Left ventricle myocardium inferior (tissue), 1 donor: ENCODE measurements at regions not wholly inside any gene's neighbourhood (a gene's known extent, or its start where the extent isn't known, plus 50 kb on each side); places are given as distances from the start of the nearest gene placed in this dataset.

ENCODE experiments used
- DNase-seq: peaks from one replicate; pipeline ENCODE4 v3.0.0-alpha.2; 2020
- H3K27ac ChIP-seq: fragments of 200-600 bp; replicated peaks from 2 replicates; pipeline ENCODE4 v1.8.0; 2021
- H3K27me3 ChIP-seq: fragments of 200-600 bp; 2 replicates; pipeline ENCODE4 v1.8.0; 2021; ENCODE audit warnings: low read depth
- H3K36me3 ChIP-seq: fragments of 200-600 bp; 2 replicates; pipeline ENCODE4 v1.8.0; 2021
- H3K4me1 ChIP-seq: fragments of 200-600 bp; 2 replicates; pipeline ENCODE4 v1.8.0; 2021
- H3K4me3 ChIP-seq: fragments of 200-600 bp; 2 replicates; pipeline ENCODE4 v1.8.0; 2021; ENCODE audit warnings: mild to moderate bottlenecking, moderate library complexity
- H3K9me3 ChIP-seq: fragments of 200-600 bp; replicated peaks from 2 replicates; pipeline ENCODE4 v1.8.0; 2021
- intact Hi-C: fragments of 100-400 bp; cut with micrococcal nuclease; formaldehyde crosslinking; loops from one replicate; pipeline ENCODE4 v1.11.0; 2022
- TF ChIP-seq, protein P1 (sequence below): fragments of 200-600 bp; IDR thresholded peaks from 2 replicates; pipeline ENCODE4 v1.8.0; 2021; ENCODE audit warnings: antibody characterized with exemption, mild to moderate bottlenecking, borderline replicate concordance
- donor health status: DM: no; HTN: yes; CAD: no; lungs with severe emphysema.

DNA sequence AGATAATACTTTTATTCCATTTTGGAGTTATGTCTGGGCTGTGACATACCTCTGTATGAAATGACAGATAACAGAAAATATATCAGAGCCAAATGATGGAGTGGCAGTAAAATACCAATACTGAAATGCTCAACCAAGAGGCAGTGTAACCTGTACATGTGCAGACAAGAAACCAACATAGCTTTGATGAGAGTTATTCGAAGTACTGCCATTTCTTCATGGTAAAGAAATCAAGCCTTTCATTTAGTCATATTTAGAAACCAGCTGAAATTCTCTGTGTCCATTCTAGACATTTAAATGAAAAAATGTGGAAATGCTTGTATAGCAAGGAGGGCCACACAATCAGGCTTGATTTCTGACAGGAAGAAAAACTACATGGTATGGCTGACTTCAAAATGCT, 127.1 kb upstream of the PTPRZ1 start:
- Histone ChIP-seq H3K27me3 (no peaks in the 10 kb centered on the region), H3K9me3 (no peaks in the 10 kb centered on the region), H3K4me1 (no peaks in the 10 kb centered on the region), H3K36me3 (no peaks in the 10 kb centered on the region), H3K27ac (no peak overlapping the region), H3K4me3 (no peak overlapping the region)
- intact Hi-C loops = no loop called here
- no peak for DNase-seq
- TF ChIP-seq, protein P1, sequence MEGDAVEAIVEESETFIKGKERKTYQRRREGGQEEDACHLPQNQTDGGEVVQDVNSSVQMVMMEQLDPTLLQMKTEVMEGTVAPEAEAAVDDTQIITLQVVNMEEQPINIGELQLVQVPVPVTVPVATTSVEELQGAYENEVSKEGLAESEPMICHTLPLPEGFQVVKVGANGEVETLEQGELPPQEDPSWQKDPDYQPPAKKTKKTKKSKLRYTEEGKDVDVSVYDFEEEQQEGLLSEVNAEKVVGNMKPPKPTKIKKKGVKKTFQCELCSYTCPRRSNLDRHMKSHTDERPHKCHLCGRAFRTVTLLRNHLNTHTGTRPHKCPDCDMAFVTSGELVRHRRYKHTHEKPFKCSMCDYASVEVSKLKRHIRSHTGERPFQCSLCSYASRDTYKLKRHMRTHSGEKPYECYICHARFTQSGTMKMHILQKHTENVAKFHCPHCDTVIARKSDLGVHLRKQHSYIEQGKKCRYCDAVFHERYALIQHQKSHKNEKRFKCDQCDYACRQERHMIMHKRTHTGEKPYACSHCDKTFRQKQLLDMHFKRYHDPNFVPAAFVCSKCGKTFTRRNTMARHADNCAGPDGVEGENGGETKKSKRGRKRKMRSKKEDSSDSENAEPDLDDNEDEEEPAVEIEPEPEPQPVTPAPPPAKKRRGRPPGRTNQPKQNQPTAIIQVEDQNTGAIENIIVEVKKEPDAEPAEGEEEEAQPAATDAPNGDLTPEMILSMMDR = no peak

DNA sequence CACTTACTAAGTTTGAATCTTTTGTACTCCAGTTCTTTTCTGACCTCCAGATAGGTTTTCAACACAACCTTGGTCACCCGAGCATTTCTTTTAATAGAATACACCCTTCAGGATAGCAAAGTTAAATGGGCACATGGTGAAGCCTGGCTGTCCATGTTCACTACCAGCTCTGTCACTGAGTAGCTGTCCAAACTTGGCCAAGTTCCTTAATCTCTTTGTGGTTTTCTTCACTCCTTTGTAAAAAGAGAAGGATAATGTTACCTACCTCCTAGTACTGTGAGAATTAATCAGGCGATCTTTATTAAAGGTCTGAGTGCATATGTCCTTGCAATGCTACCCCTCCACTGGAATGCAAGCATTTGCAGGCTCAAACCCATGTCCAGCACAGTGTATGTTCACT, 128.1 kb upstream of the PTPRZ1 start:
- TF ChIP-seq, protein P1 = no peak
- Histone ChIP-seq H3K9me3 (no peaks in the 10 kb centered on the region), H3K4me3 (no peak overlapping the region), H3K27ac (no peak overlapping the region), H3K4me1 (no peaks in the 10 kb centered on the region), H3K27me3 (no peaks in the 10 kb centered on the region), H3K36me3 (no peaks in the 10 kb centered on the region)
- intact Hi-C loops = no loop called here
- no peak for DNase-seq

DNA sequence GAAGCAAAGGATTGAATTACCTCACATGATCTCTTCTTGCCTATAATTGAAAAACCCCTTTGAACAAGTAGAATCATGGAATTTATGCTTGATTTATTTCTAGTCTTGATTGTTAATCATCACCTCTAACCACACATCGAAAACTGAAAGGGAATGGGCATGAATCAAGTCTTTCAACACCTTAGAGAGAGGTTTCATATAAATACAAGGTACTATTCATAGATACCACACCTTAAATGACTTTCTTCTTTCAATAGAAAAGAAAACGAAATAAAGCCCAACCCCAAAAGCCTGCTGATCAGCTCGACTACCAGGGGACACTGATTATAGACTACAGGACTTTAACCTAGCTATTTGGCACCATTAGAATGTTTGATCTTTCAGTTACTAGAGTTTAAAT, 128.6 kb upstream of the PTPRZ1 start:
- H3K36me3 ChIP-seq = no peaks in the 10 kb centered on the region
- no peak overlapping the region for H3K27ac ChIP-seq
- intact Hi-C loops = no loop called here
- H3K9me3 ChIP-seq = no peaks in the 10 kb centered on the region
- no peak overlapping the region for H3K4me3 ChIP-seq
- no peaks in the 10 kb centered on the region for H3K27me3 ChIP-seq
- DNase-seq = no peak
- TF ChIP-seq, protein P1 = no peak
- no peaks in the 10 kb centered on the region for H3K4me1 ChIP-seq

DNA sequence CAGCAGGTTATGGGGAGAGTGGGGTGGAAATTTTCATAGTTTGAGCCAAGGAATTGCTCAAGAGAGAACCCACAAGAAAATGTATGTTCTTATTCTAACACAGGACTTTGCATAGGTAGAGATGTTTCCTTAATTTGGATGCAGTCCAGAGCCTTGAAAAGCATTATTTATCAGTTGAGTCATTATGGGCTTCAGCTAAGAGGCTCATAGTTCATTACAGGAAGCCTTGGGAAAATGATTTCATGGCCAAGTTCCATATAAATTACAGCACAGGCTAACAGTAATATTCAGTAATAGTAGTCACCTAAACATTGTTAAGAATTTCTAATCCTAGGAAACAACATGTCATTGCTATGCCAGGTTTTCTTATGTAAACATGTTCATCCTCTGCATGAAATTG, 131.1 kb upstream of the PTPRZ1 start:
- H3K27ac ChIP-seq = no peak overlapping the region
- H3K9me3 ChIP-seq = no peaks in the 10 kb centered on the region
- H3K27me3 ChIP-seq = no peaks in the 10 kb centered on the region
- no peak overlapping the region for H3K4me3 ChIP-seq
- intact Hi-C loops = no loop called here
- no peaks in the 10 kb centered on the region for H3K4me1 ChIP-seq
- H3K36me3 ChIP-seq = no peaks in the 10 kb centered on the region
- DNase-seq = no peak
- TF ChIP-seq, protein P1 = no peak

DNA sequence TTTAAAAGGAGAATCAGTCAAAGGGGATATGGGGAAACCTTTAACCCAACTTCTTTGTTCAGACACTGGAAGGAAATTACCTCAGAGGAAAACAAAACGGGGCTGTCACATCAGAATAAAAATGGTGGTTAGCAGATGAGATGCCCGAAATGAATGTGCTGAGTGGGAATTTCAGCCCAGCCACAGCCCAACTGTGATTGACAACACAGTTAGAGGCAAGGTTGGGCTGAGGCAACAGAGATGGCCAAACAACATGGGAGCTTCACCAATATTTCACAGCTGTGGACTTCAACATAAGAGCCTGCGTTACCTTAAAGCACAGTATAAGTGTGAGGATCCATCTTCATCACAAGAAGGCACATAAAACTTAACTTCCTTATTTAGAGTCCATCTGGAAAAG, 133.5 kb upstream of the PTPRZ1 start:
- TF ChIP-seq, protein P1 = no peak

DNA sequence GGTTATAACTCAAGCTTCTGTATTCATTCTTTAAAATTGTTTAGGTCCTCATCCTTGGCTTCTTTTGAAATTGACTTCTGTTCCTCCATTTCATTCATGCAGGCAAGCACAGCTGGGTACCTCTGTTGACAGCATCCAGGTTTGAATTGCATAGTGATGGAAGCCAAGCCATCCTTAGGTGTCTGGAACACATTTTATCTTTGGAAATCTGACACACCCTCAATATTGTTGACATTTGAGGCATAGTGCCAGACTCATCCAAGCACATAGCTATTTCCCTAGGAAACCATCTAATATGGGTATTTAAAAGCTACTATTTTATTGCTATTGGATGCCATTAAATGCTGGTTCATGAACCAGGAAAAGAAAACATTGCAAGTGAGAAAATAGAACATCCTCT, 142.1 kb upstream of the PTPRZ1 start:
- TF ChIP-seq, protein P1 = no peak
- no peaks in the 10 kb centered on the region for H3K4me1 ChIP-seq
- peaks cover 34% of the 10 kb centered on the region for H3K9me3 ChIP-seq
- H3K36me3 ChIP-seq = no peaks in the 10 kb centered on the region
- no peaks in the 10 kb centered on the region for H3K27me3 ChIP-seq
- DNase-seq = no peak
- H3K4me3 ChIP-seq = no peak overlapping the region
- intact Hi-C loops = no loop called here
- no peak overlapping the region for H3K27ac ChIP-seq

More for the DNA sequence above, 133.5 kb upstream of the PTPRZ1 start:
- H3K36me3 ChIP-seq = no peaks in the 10 kb centered on the region
- no peak overlapping the region for H3K4me3 ChIP-seq
- H3K9me3 ChIP-seq = no peaks in the 10 kb centered on the region
- H3K27me3 ChIP-seq = no peaks in the 10 kb centered on the region
- no peaks in the 10 kb centered on the region for H3K4me1 ChIP-seq
- intact Hi-C loops = no loop called here
- DNase-seq = no peak
- H3K27ac ChIP-seq = no peak overlapping the region
